Umbilical cord (tissue), 1 donor: ENCODE measurements at regions not wholly inside any gene's neighbourhood (a gene's known extent, or its start where the extent isn't known, plus 50 kb on each side); places are given as distances from the start of the nearest gene placed in this dataset.
"Not testable (repeated sequence)": the region's sequence is repeated elsewhere in the genome, so short reads cannot be mapped to it uniquely, and the experiment has no call there.

Experiments
- DNase-seq: peaks from one replicate; pipeline ENCODE4 v3.0.0-alpha.2; 2015; ENCODE audit warnings: low spot score

DNA sequence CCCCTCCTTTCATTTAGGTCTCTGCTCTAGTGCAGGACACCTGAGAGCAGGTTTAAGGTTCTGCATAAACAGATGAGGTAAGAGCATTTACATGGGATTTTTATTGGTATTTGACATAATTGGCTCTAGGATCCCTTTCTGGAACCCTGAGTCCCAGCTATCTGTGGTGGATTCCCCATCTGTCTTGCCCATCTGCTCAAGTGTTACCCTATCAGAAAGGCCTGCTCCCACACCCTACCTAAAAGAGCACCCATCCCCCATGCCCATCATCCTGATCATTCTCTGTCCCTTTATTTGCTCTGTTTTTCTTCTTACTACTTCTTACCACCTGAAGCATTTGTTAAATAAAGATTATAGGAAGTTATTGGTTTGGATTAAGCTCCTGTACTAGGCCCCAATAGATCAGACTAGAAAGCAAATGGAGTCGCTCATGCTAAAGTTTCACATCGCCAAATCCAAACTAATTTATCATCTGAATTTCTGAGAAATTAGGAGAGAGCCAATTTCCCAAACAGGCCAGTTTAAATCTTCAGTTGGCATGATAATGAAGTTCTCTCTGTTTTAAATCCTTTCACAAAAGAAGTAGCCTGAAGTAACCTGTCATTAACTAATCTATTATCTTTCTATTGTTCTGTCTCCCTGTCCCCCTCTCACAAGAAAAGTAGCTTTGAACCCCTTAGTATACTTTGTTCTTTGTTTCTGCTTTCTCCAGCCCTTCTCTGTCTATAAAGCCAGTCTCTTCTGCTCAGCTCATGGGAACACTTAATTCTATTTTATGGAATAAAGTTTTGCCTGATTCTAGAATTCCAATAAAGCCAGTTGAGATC, 178.6 kb downstream of the ZNF674 start:
- DNase-seq: no peak

DNA sequence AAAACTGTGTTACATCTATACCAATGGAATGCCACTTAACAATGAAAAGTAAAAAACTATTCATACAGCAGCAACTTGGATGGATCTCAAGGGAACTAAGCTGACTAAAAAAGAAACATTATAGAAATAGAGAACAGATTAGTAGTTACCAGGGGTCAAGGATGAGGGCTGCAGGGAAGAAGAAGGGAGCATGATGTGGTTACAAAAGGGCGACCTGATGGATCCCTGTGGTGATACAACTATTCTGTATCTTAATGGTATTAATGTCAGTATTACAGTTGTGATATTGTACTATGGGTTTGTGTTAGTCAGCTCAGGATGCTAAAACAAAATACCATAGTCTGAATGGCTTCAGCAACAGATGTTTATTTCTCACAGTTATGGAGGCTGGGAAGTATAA, 190.7 kb downstream of the ZNF674 start:
- no peak for DNase-seq

DNA sequence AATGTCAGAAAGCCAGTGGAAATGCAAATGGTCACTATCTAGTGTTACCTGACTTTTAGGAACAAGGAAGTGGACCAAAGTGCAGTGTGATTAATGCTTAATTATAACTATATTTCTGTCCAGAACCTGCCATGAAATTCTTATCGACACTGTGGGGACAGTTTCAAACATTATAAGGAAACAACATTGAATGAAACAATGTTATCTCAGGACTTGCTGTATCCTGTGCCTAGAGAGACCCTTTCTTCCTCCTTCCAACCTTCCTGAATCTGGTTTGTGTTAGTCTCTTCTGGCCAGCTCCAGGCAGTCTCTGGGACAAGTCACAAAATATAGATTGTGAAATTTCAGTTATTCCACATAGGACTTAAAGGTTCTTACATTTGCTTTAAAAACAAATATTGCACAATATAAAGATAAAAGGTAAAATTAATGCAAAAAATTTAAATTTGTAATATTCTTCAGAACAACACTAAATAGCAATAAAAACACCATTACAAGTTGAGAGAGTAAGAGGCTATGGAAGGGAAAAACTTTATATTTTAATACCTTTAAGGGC, 203.4 kb downstream of the ZNF674 start:
- DNase-seq: no peak

DNA sequence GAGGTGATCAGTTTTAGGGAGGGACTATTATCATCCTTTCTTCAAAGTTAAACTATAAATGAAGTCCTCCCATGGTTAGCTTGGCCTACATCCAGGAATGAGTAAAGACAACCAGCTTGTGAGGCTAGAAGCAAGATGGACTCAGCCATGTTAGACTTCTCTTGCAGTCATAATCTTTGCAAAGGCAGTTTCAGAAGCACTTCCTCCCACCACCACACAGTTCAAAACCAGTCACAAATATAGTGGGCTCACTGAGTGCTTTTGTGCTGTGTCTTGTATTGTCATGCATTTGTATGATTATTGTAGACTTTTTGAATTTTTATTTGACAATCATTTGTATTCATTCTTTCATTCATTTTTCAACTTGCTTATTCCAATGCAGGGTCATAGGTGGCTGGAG, 204.5 kb downstream of the ZNF674 start:
- DNase-seq: no peak

DNA sequence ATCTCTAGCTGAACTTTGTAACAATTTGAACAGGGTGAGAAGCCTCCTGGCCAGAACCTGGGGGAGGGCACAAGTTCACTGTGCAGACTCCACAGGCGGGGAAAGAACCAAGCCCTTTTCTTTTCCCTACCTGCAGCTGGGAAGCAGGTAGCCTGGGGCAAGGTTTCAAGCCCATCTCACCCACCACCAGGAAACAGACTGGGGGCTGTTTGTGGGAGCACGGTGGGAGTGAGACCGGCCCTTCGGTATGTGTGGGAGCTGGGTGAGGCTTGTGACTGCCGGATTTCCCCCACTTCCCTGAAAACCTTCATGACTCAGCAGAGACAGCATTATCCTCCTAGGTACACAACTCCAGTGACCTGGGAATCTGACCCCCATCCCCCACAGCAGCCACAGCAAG, 211.7 kb downstream of the ZNF674 start:
- DNase-seq: no peak

DNA sequence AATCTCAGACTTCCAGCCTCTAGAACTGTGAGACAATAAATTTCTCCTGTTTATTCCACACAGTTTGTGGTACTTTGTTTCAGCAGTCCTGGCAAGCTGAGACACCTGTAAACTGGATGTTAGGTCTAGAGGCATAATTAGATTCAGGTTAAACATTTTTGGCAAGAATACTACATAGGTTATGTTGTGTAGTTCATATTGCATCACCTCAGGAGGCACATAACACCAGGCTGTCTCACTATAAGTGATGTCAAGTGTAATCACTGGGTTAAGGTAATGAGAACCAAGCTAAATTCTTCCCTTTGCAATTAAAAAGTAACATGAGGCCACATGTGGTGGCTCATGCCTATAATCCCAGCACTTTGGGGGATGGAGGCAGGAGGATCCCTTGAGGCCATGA, 214.2 kb downstream of the ZNF674 start:
- DNase-seq: no peak

DNA sequence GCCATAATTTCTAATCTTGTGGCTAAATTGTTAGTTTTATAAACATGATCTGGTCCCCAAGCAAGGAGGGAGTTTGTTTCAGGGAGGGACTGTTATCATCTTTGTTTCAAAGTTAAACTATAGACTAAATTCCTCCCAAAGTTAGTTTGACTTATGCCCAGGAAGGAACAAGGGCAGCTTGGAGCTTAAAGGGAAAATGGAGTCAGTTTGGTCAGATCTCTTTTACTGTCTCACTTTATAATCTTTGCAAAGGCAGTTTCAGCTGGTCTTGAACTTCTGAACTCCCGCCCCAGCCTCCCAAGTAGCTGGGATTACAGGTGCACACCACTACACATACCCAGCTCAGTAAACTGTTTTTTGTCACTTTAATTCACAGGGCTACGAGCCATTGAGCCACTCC, 214.7 kb downstream of the ZNF674 start:
- no peak for DNase-seq

DNA sequence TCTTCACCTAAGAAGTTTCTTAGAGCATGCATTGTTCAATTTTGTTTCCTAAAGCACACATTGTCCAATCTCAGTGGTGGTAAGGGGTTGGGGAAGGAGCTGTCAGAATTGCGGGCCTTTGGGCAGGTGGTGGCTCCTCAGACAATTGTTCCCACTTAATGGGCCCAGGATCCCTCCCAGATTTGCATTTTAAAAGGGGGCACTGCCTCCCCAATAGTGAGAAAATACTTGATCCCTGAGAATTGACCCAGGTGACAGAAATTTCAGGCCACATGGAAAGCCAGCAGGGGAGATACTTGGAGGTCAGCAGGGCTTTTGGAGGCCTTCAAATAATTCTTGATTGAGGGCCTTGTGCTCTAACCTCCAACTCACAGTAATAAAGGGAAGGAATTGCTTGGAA, 217.1 kb downstream of the ZNF674 start:
- no peak for DNase-seq

DNA sequence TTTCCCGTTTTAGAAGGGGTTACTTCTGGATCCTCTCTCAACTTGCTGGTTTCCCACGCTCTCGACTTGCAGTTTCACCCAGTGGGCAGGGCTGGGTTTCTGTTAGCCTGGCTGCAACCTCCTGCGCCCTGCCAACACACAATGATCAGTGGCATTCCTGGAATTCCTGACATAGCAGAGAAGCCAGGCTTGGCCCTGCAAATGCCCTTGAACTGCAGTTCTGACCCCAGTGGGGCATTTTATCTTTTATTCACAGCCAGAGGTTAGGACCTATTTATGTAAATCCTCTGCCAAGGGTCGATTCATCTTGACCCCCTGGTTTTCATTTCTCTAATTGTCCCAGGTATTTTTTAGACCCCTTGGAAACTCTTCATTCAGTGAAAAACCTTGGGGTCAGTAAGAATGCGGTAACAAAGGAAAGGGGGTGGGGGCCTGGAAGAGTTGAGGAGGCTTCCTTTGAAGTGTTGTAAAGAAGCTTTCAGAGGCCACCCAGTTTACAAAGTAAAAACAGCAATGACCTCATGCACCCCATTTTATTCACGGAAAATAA, 217.6 kb downstream of the ZNF674 start:
- DNase-seq: peak; percentile 55

DNA sequence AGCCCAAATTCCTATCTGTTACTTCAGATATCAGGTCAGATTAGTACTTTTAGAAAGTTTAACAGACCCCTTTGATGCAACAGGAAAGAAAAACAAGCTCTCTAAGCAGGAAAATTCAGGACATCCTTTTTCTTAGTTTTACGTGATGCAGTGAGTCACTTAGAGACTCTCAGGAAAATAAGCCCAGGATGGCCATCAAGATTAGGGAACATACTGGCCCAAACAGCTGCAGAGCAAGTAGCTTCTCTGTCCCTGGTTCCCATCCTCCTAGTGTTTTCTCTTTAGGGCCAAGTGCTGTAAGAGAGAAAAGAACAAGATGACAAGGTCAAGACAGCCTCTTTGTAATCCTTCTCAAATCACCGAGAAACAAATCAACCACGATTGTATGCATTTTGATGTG, 219.1 kb downstream of the ZNF674 start:
- DNase-seq: no peak

DNA sequence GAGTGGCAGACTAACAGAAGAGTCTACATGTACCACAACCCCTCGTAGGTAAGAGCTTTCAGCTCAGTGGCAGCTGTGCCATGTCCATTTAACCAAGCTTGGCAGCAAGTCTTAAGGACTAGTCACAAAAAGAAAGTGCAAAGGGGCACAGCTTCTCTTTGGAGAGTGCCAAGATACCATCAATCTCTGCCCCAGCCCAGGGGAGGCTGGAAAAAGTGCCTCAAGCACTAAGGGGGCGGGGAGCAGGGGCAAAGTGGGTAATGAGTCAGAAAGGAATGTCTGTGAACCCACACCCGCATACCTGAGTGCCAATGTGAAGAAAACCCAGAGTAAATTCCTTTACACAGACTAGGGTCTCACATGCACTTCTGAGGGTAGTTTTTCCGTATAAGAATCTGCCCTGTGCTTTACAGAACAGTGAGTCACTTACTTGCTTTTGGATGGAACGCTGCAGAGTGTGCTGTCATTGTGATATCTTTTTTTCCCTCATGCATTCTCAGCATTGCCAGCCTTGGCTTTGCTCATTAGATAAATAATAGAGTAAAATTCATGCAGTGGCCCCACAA, 219.8 kb downstream of the ZNF674 start:
- peak; percentile 62 for DNase-seq

DNA sequence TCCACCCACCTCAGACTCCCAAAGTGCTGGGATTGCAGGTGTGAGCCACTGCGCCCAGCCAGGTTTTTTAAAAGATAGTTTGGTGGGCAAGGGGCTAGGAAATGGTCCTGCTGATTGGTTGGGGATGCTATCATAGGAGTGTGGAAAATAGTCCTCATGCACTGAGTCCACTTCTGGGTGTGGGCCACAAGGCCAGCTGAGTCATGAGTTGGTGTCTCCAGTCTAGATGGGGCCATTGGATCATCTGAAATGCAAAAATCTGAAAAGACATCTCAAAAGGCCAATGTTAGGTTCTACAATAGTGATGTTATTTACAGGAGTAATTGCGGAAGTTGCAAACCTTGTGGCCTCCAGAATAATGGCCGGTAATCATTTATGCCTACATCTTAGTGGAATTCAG, 221.1 kb downstream of the ZNF674 start:
- DNase-seq: no peak

DNA sequence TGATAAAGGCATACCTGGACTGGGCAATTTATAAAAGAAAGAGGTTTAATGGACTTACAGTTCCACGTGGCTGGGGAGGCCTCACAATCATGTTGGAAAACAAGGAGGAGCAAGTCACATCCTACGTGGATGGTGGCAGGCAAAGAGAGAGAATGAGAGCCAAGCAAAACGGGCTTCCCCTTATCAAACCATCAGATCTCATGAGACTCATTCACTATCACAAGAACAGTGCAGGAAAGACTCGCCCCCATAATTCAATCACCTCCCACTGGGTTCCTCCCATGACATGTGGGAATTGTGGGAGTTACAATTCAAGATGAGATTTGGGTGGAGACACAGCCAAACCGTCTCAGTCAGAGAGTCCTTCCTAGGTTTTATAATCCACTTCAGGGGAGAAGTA, 222.3 kb downstream of the ZNF674 start:
- DNase-seq: not testable (repeated sequence)

DNA sequence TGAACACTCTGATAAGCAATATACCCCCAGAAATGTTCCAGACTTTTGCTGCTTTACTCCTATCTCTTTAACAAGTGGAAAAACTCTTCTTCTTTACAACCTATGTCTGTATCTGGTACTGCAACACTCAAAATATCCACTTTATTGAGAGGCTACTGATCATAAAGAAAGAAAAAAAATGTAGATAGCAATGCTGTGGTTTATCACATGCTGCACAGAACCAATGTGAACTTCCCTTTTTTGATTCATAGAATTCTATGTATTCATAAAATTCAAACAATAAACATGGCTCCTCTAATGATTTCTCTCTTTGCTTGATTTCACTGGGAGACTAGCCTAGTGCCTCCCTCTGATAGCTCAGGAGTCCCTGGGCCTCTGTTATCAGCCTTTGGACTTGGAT, 223.5 kb downstream of the ZNF674 start:
- DNase-seq: no peak

DNA sequence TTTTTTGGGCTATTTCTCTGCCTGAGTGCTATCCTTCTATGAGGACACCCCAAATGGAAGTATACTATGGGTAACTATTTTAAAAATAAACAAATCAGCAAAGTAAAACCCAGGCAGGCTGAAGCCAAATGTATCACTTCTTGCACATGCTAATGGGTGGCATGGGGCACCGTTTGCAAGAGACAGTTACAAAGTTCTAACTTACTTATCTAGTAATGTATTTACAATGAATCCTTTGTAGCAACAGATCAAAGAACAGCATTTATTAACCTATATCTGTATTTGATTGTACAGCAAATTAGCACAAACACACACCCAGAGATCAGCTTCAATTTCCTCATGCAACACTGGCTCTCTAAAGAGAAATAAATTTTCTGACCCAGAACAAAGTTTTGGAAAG, 225.5 kb downstream of the ZNF674 start:
- no peak for DNase-seq

DNA sequence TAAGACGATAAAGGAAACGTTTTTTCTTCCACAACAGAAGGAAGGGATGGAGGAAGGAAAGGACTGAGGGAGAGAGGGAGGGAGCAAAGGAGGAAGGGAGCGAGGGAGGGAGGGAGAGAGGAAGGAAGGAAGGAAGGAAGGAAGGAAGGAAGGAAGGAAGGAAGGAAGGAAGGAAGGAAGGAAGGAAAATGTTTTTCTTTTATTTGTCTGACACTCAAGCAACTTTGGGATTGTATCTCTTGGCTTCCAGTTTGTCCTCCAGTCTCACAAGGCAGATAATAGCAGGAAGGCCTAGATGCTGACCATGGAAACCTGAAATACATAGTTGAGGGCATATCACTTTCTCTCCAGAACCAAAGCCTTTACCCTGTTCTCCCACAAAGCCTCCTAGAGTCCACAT, 226.7 kb downstream of the ZNF674 start:
- no peak for DNase-seq

DNA sequence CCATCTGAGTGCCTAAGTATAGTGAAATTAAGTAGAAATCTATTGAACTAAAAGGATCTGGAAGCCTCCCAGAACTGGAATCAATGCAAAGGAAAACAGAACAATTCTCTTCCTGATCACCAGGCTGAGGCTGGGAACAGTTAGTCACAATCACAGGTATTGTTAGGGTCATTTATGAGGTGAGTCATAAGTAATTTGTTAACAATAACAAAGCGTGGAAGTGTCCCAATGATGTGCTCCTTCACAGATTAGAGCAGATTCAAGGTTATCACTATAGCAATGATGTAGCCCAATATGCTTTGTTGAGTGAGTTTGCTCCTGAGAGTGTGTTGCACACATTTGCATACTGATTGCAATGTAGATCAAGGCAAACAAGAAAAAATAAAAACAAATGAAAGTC, 228.1 kb downstream of the ZNF674 start:
- no peak for DNase-seq

DNA sequence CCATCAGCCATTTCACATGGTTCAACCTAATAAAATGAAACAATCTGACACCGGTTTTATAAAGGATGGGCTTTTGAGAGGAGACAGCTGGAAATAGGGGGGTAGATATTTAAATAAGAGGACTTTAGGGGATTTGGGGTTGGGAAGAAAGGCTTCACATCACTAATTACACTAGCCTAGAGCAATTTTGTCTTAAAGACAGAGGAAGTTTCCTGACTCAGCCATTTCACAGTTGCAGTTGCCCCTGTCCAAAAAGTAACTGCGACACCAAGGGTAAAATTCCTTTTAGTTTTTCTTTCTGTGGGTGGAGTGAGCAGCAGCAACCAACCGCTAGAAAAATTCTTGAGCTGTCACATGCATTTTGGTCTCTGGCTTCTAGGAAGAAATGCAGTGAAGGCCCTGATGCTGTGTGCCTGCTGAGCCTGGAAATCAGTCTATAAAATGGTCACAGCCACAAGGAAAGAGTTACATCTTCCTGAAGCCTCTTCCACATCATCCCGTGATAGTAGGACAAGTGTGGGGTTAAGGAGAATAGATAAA, 233.6 kb downstream of the ZNF674 start:
- DNase-seq: no peak

DNA sequence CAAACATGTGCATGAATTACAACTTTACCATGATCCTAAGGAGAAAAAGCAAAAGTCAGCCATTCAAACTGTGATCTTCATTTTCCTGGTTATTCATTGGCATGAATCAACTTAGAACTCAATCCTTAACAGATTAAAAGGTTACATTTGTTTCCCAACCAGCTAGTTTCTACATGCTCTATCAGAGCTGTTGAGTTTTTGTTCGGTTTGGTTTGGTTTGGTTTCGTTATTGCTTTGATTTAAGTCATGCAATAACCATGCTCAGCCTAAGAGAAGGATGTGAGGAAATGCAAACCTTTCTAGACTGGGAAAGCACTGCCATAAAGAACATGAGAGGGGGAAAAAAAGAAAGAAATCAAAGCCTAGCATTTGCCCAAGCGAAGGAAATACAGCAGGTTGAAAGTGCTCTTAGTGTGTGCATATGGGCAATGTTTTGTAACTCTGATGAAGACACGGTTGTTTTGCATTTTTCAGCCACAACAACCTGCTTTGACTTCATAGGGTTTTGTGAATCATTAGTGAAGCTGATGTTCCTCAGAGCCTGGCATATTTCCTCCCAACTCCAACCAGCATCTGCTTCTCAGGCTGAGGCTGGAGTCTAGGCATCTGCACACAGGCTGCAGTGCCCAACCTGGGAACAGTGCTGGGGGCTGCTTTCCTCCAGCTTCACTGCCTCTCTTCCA, 234.3 kb downstream of the ZNF674 start:
- DNase-seq: no peak

DNA sequence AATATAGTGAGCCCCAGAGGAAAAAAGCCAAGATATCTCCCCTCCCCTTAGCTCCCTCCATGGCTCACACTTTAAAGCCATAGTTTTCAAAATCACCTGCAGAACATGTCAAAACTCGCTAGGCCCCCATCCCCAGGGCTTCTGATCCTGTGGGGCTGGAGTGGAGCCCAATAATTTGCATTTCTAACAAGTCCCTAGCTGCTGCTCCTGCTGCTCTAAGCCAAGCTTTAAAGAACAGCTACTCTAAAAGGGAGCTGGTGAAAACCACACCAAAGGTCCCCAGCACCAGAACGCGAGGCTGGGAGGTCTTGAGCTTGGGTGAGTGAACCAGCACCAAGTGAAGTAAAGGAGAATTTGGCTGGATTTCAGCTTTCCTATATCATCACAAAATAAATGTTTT, 237.1 kb downstream of the ZNF674 start:
- DNase-seq: no peak

DNA sequence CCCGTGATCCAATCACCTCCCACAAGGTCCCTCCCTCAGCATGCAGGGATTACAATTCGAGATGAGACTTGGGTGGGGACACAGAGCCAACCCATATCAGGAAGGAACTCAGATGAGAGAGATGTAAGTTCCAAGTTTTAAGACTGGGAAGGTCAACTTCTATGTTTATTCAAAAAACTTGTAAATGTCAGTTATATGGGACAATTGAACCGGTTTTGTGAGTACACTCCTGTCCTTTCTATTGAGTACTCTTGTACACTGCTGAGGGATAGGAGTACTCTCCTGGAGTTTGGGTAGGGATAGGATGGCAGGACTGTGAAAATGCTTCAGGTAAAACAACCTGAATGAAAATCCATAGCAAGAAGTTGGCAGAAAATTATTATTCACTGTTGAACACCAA, 239.1 kb downstream of the ZNF674 start:
- DNase-seq: no peak

DNA sequence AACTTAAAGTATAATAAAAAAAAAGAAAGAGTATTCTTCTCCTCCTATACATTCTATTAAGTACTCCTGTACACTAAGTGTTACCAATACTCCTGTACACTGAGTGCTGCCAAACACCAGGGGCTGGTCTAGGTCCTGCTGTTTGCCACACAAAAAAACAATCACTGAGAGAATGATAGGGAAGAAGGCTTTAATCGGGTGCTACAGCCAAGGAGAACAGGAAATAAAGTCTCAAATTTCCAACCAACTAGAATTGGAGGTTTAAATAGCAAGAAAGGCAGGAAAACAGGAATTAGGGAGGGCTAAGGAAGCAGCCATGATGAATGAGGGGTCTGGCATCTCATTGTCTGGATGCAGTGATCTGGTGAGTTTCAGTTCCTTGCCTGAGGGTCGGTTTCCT, 239.8 kb downstream of the ZNF674 start:
- no peak for DNase-seq
